GM19238 (cell line): ENCODE measurements at regions not wholly inside any gene's neighbourhood (a gene's known extent, or its start where the extent isn't known, plus 50 kb on each side); places are given as distances from the start of the nearest gene placed in this dataset.

Experiments
- DNase-seq: peaks from one replicate; pipeline ENCODE4 v3.0.0; 2011; ENCODE audit warnings: low spot score; ENCODE audit not compliant: insufficient read length

- no peak for DNase-seq
Measured at GRCh38 chr5:61904730-61905129, 401.3 kb upstream of the KIF2A start.

- no peak for DNase-seq
Measured at GRCh38 chr5:61905613-61906012, 400.4 kb upstream of the KIF2A start.

GRCh38 chr5:61906820-61907219 lies 399.2 kb upstream of the KIF2A start:
- DNase-seq = no peak

GRCh38 chr5:61907995-61908394 lies 398.0 kb upstream of the KIF2A start:
- no peak for DNase-seq

GRCh38 chr5:61910771-61911170 lies 395.2 kb upstream of the KIF2A start:
- no peak for DNase-seq

GRCh38 chr5:61912559-61912958 lies 393.4 kb upstream of the KIF2A start:
- no peak for DNase-seq

- no peak for DNase-seq
Measured at GRCh38 chr5:61915646-61916045, 390.4 kb upstream of the KIF2A start.

GRCh38 chr5:61916621-61917620 lies 389.1 kb upstream of the KIF2A start:
- no peak for DNase-seq

- DNase-seq = no peak
Measured at GRCh38 chr5:61918611-61919010, 387.4 kb upstream of the KIF2A start.

GRCh38 chr5:61919920-61920319 lies 386.1 kb upstream of the KIF2A start:
- no peak for DNase-seq

GRCh38 chr5:61924251-61924650 lies 381.8 kb upstream of the KIF2A start:
- no peak for DNase-seq

- no peak for DNase-seq
Measured at GRCh38 chr5:61926911-61927310, 379.1 kb upstream of the KIF2A start.

- DNase-seq = no peak
Measured at GRCh38 chr5:61931236-61931635, 374.8 kb upstream of the KIF2A start.

GRCh38 chr5:61933787-61934626 lies 372.0 kb upstream of the KIF2A start:
- DNase-seq = no peak

GRCh38 chr5:61941637-61942036 lies 364.4 kb upstream of the KIF2A start:
- DNase-seq = no peak

GRCh38 chr5:61942462-61943049 lies 363.4 kb upstream of the KIF2A start:
- DNase-seq = no peak

GRCh38 chr5:61943713-61944112 lies 362.3 kb upstream of the KIF2A start:
- DNase-seq = no peak

GRCh38 chr5:61948151-61948550 lies 357.9 kb upstream of the KIF2A start:
- no peak for DNase-seq

GRCh38 chr5:61949054-61949678 lies 356.8 kb upstream of the KIF2A start:
- no peak for DNase-seq

GRCh38 chr5:61949679-61950435 lies 356.1 kb upstream of the KIF2A start:
- DNase-seq = no peak

GRCh38 chr5:61951295-61951694 lies 354.7 kb upstream of the KIF2A start:
- no peak for DNase-seq
